AG10803 (cell line): ENCODE measurements at regions not wholly inside any gene's neighbourhood (a gene's known extent, or its start where the extent isn't known, plus 50 kb on each side); places are given as distances from the start of the nearest gene placed in this dataset.

Experiments
- DNase-seq: peaks from one replicate; pipeline ENCODE4 v3.0.0; 2010; ENCODE audit warnings: low read depth
- H3K4me3 ChIP-seq: 2 replicates; pipeline ENCODE4 v1.5.1; 2011; ENCODE audit warnings: mild to moderate bottlenecking, low read length, control low read depth
- CTCF ChIP-seq: conservative IDR thresholded peaks from 2 replicates; pipeline ENCODE4 v1.5.1; 2011; ENCODE audit warnings: mild to moderate bottlenecking, low read length, control low read depth, inconsistent platforms

- no peak for DNase-seq
- no peak overlapping the region for H3K4me3 ChIP-seq
- TF ChIP-seq CTCF = no peak
Measured at GRCh38 chr5:23579566-23579965, 72.2 kb downstream of the PRDM9 start.

GRCh38 chr5:23583081-23583480 lies 75.7 kb downstream of the PRDM9 start:
- no peak for TF ChIP-seq CTCF
- no peak for DNase-seq

GRCh38 chr5:23588841-23589326 lies 81.5 kb downstream of the PRDM9 start:
- no peak overlapping the region for H3K4me3 ChIP-seq
- no peak for DNase-seq
- TF ChIP-seq CTCF = no peak

More at GRCh38 chr5:23583081-23583480, 75.7 kb downstream of the PRDM9 start:
- no peak overlapping the region for H3K4me3 ChIP-seq

- no peak overlapping the region for H3K4me3 ChIP-seq
- no peak for TF ChIP-seq CTCF
Measured at GRCh38 chr5:23591250-23591649, 83.8 kb downstream of the PRDM9 start.

GRCh38 chr5:23606927-23607326 lies 99.5 kb downstream of the PRDM9 start:
- no peak overlapping the region for H3K4me3 ChIP-seq
- no peak for DNase-seq
- TF ChIP-seq CTCF = no peak

More at GRCh38 chr5:23591250-23591649, 83.8 kb downstream of the PRDM9 start:
- DNase-seq = no peak

GRCh38 chr5:23612701-23613100 lies 105.3 kb downstream of the PRDM9 start:
- DNase-seq = no peak
- no peak overlapping the region for H3K4me3 ChIP-seq
- no peak for TF ChIP-seq CTCF

GRCh38 chr5:23613566-23613965 lies 106.2 kb downstream of the PRDM9 start:
- TF ChIP-seq CTCF = no peak
- no peak for DNase-seq

More at GRCh38 chr5:23613566-23613965, 106.2 kb downstream of the PRDM9 start:
- H3K4me3 ChIP-seq = no peak overlapping the region
